ENCODE measurements at regions not wholly inside any gene's neighbourhood (a gene's known extent, or its start where the extent isn't known, plus 50 kb on each side); places are given as distances from the start of the nearest gene placed in this dataset.
A peak's percentile ranks its signal among the peaks of the same experiment; 100 is the strongest.

DNA sequence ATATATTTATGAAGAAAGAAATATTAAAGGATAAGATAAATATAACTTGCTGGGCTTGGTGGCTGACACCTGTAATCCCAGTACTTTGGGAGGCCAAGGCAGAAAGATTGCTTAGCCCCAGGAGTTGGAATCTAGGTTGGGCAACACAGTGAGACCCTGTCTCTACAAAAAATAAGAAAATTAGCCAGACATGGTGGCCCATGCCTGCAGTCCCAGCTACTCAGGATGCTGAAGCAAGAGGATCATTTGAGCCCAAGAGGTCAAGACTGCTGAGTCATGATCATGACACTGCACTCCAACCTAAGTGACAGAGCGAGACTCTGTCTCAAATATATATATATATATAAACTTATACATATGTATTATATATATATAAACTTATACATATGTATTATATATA lies 164.0 kb downstream of the MRPL14 start:
- Histone ChIP-seq H3K27ac (replicated peaks) (no peak overlapping the region), H3K27me3 (ENCODE audit: insufficient read depth, poor library complexity, severe bottlenecking) (no peaks in the 10 kb centered on the region), H3K4me3 (replicated peaks; ENCODE audit: insufficient read depth, low read length) (no peak overlapping the region)
- TF ChIP-seq, protein P1, sequence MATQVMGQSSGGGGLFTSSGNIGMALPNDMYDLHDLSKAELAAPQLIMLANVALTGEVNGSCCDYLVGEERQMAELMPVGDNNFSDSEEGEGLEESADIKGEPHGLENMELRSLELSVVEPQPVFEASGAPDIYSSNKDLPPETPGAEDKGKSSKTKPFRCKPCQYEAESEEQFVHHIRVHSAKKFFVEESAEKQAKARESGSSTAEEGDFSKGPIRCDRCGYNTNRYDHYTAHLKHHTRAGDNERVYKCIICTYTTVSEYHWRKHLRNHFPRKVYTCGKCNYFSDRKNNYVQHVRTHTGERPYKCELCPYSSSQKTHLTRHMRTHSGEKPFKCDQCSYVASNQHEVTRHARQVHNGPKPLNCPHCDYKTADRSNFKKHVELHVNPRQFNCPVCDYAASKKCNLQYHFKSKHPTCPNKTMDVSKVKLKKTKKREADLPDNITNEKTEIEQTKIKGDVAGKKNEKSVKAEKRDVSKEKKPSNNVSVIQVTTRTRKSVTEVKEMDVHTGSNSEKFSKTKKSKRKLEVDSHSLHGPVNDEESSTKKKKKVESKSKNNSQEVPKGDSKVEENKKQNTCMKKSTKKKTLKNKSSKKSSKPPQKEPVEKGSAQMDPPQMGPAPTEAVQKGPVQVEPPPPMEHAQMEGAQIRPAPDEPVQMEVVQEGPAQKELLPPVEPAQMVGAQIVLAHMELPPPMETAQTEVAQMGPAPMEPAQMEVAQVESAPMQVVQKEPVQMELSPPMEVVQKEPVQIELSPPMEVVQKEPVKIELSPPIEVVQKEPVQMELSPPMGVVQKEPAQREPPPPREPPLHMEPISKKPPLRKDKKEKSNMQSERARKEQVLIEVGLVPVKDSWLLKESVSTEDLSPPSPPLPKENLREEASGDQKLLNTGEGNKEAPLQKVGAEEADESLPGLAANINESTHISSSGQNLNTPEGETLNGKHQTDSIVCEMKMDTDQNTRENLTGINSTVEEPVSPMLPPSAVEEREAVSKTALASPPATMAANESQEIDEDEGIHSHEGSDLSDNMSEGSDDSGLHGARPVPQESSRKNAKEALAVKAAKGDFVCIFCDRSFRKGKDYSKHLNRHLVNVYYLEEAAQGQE (IDR thresholded peaks at IDR 0.05; ENCODE audit: insufficient replicate concordance, low read depth) = no peak
- no peak for TF ChIP-seq GABPA (IDR thresholded peaks at IDR 0.05; ENCODE audit: low read depth)
- no peak for TF ChIP-seq SPI1 (IDR thresholded peaks at IDR 0.05; ENCODE audit: borderline replicate concordance, low read depth)
- TF ChIP-seq POLR2AphosphoS5 (IDR thresholded peaks at IDR 0.05; ENCODE audit: low read depth) = no peak
- TF ChIP-seq, protein P2, sequence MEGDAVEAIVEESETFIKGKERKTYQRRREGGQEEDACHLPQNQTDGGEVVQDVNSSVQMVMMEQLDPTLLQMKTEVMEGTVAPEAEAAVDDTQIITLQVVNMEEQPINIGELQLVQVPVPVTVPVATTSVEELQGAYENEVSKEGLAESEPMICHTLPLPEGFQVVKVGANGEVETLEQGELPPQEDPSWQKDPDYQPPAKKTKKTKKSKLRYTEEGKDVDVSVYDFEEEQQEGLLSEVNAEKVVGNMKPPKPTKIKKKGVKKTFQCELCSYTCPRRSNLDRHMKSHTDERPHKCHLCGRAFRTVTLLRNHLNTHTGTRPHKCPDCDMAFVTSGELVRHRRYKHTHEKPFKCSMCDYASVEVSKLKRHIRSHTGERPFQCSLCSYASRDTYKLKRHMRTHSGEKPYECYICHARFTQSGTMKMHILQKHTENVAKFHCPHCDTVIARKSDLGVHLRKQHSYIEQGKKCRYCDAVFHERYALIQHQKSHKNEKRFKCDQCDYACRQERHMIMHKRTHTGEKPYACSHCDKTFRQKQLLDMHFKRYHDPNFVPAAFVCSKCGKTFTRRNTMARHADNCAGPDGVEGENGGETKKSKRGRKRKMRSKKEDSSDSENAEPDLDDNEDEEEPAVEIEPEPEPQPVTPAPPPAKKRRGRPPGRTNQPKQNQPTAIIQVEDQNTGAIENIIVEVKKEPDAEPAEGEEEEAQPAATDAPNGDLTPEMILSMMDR (IDR thresholded peaks at IDR 0.05; ENCODE audit: insufficient read depth, low read length) = no peak
- peak in 1 of 2 experiments; percentile 44 for DNase-seq (ENCODE audit: low read depth in 1 of 2, low spot score in 1 of 2)

DNA sequence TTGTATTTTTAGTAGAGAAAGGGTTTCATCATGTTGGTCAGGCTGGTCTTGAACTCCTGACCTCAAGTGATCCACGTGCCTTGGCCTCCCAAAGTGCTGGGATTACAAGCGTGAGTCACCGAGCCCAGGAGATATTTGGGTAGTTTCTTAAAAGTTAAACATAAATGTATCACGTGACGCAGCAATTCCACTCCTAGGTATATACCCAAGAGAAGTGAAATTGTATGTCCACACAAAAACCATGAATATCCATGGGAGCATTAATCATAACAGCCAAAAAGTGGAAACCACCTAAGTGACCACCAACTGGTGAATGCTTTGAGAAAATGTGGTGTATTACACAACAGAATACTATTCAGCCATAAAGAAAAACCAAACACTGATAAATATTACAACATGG lies 164.8 kb downstream of the MRPL14 start:
- TF ChIP-seq GABPA (IDR thresholded peaks at IDR 0.05; ENCODE audit: low read depth) (no peak), SPI1 (IDR thresholded peaks at IDR 0.05; ENCODE audit: borderline replicate concordance, low read depth) (no peak), POLR2AphosphoS5 (IDR thresholded peaks at IDR 0.05; ENCODE audit: low read depth) (no peak)
- TF ChIP-seq, protein P1 (IDR thresholded peaks at IDR 0.05; ENCODE audit: insufficient replicate concordance, low read depth) = no peak
- TF ChIP-seq, protein P2 (IDR thresholded peaks at IDR 0.05; ENCODE audit: insufficient read depth, low read length) = no peak
- Histone ChIP-seq H3K4me3 (replicated peaks; ENCODE audit: insufficient read depth, low read length) (no peak overlapping the region), H3K27me3 (ENCODE audit: insufficient read depth, poor library complexity, severe bottlenecking) (no peaks in the 10 kb centered on the region), H3K27ac (replicated peaks) (no peak overlapping the region)
- DNase-seq (ENCODE audit: low read depth in 1 of 2, low spot score in 1 of 2) = no peak

DNA sequence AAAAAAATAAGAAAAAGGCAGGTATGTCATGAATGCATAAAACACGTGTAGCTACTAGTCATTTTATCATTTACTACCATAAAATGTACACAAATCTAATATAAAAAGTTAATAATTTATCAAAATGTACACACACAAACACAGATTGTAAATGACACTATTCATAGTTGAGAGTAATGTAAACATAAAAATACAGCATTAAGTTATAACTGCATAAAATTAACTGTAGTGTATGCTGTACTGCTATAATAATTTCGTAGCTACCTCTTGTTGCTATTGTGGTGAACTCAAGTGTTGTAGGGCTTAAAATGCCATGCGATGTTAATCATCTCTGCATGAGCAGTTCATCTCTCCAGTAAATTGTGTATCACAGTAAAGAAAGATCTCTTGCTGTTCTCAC lies 170.0 kb downstream of the MRPL14 start:
- no peak overlapping the region for H3K4me3 ChIP-seq (replicated peaks; ENCODE audit: insufficient read depth, low read length)
- no peak for DNase-seq (ENCODE audit: low read depth in 1 of 2, low spot score in 1 of 2)
- H3K27me3 ChIP-seq (ENCODE audit: insufficient read depth, poor library complexity, severe bottlenecking) = no peaks in the 10 kb centered on the region
- no peak for TF ChIP-seq SPI1 (IDR thresholded peaks at IDR 0.05; ENCODE audit: borderline replicate concordance, low read depth)
- no peak overlapping the region for H3K27ac ChIP-seq (replicated peaks)

DNA sequence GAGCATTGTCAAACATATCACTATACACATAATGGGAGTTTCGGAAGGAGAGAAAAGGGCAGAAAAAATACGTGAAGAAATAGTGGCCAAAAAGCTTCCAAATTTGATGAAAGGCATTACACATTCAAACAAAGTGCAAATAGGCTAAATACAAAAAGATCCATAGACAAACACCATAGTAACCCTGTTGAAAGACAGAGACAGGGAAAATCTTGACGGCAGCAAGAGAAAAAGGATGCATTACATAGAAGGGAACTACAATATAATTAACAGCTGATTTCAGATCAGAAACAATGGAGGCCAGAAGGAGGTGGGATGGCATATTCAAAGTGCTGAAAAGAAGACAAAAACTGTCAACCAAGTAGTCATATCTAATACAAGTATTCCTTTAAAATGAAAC lies 170.8 kb downstream of the MRPL14 start:
- TF ChIP-seq, protein P1 (IDR thresholded peaks at IDR 0.05; ENCODE audit: insufficient replicate concordance, low read depth) = no peak
- TF ChIP-seq POLR2AphosphoS5 (IDR thresholded peaks at IDR 0.05; ENCODE audit: low read depth) = no peak
- TF ChIP-seq, protein P2 (IDR thresholded peaks at IDR 0.05; ENCODE audit: insufficient read depth, low read length) = no peak
- TF ChIP-seq SPI1 (IDR thresholded peaks at IDR 0.05; ENCODE audit: borderline replicate concordance, low read depth) = no peak
- no peak for TF ChIP-seq GABPA (IDR thresholded peaks at IDR 0.05; ENCODE audit: low read depth)
- Histone ChIP-seq H3K4me3 (replicated peaks; ENCODE audit: insufficient read depth, low read length) (no peak overlapping the region), H3K27ac (replicated peaks) (no peak overlapping the region), H3K27me3 (ENCODE audit: insufficient read depth, poor library complexity, severe bottlenecking) (no peaks in the 10 kb centered on the region)
- no peak for DNase-seq (ENCODE audit: low read depth in 1 of 2, low spot score in 1 of 2)
